Peyer's patch (tissue), 4 donors: ENCODE measurements at regions not wholly inside any gene's neighbourhood (a gene's known extent, or its start where the extent isn't known, plus 50 kb on each side); places are given as distances from the start of the nearest gene placed in this dataset.

ENCODE experiments used
- POLR2A ChIP-seq, 2 donors: fragments of 450-650 bp; IDR thresholded peaks; one replicate each; pipeline ENCODE4 v1.5.1; 2017; ENCODE audit warnings: antibody characterized with exemption in 2 of 2, mild to moderate bottlenecking in 2 of 2, moderate library complexity in 2 of 2
- TF ChIP-seq, protein P1 (sequence below), 6 experiments: fragments of 450-650 bp in 4 of 6; fragments of 200-600 bp in 2 of 6; sonication (generic) in 1 of 6; IDR thresholded peaks; one replicate each; pipeline ENCODE4 v1.5.1; 2017 to 2019; ENCODE audit warnings: antibody characterized with exemption in 6 of 6, mild to moderate bottlenecking in 3 of 6, moderate library complexity in 1 of 6

DNA sequence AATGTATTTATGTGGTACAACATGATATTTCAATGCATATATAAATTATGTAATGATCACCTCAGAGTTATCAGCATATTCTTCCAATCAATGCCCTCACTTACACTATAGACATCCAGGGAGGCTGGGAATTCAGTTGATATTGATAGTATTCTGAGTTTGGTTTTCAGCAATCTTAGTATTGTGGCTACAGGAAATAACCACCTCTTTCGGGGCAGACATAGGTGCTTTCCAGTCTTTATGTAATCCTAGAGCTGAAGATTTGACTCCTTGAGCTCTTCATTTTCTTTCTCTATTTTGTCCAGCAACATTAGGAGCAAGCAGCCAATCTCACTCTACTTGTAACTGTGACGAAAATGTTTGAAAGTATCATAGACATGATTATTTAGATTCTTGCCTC is 712.7 kb upstream of the KIRREL3 start:
- TF ChIP-seq, protein P1, sequence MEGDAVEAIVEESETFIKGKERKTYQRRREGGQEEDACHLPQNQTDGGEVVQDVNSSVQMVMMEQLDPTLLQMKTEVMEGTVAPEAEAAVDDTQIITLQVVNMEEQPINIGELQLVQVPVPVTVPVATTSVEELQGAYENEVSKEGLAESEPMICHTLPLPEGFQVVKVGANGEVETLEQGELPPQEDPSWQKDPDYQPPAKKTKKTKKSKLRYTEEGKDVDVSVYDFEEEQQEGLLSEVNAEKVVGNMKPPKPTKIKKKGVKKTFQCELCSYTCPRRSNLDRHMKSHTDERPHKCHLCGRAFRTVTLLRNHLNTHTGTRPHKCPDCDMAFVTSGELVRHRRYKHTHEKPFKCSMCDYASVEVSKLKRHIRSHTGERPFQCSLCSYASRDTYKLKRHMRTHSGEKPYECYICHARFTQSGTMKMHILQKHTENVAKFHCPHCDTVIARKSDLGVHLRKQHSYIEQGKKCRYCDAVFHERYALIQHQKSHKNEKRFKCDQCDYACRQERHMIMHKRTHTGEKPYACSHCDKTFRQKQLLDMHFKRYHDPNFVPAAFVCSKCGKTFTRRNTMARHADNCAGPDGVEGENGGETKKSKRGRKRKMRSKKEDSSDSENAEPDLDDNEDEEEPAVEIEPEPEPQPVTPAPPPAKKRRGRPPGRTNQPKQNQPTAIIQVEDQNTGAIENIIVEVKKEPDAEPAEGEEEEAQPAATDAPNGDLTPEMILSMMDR (IDR thresholded peaks at IDR 0.05): no peak
- TF ChIP-seq POLR2A (IDR thresholded peaks at IDR 0.05): no peak
